ENCODE measurements at regions not wholly inside any gene's neighbourhood (a gene's known extent, or its start where the extent isn't known, plus 50 kb on each side); places are given as distances from the start of the nearest gene placed in this dataset.

GRCh38 chr13:72514146-72514545 is 213.3 kb downstream of the MZT1 start:
- no peak overlapping the region for H3K27ac Mint-ChIP-seq (ENCODE audit: unreplicated experiment)
- peaks cover 8% of the 10 kb centered on the region for H3K27me3 Mint-ChIP-seq (ENCODE audit: unreplicated experiment)
- no peak for TF ChIP-seq CTCF (IDR thresholded peaks at IDR 0.05)
- no peaks in the 10 kb centered on the region for H3K36me3 Mint-ChIP-seq (ENCODE audit: unreplicated experiment)
- DNase-seq (ENCODE audit: extremely low spot score, unreplicated experiment) = no peak
- H3K4me3 Mint-ChIP-seq (ENCODE audit: unreplicated experiment) = no peak overlapping the region
- H3K9me3 Mint-ChIP-seq (ENCODE audit: unreplicated experiment) = no peaks in the 10 kb centered on the region
- peaks cover 10% of the 10 kb centered on the region for H3K4me1 Mint-ChIP-seq (ENCODE audit: unreplicated experiment)

DNA sequence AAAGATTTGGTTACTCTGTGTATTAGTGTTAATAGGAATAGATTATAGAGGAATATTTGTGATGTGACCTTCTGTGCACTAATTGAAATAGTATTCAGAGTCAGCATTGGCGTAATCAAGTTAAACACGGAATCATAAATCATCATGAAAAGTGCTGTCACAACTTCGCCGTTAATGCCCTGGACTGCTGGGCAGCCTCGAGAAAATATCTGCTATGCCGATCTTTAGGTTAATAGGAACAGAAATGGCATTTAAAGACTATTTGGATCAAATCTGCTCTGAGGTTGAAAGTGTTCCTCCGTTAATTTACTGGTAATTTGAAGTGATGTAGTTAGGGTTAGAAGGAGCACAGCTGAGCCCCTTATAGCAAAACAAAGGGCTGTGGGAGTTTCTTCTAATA is 219.0 kb downstream of the MZT1 start:
- TF ChIP-seq CTCF (IDR thresholded peaks at IDR 0.05) = no peak
- H3K4me1 Mint-ChIP-seq (ENCODE audit: unreplicated experiment) = peaks cover 25% of the 10 kb centered on the region
- H3K36me3 Mint-ChIP-seq (ENCODE audit: unreplicated experiment) = no peaks in the 10 kb centered on the region
- no peak overlapping the region for H3K4me3 Mint-ChIP-seq (ENCODE audit: unreplicated experiment)
- H3K9me3 Mint-ChIP-seq (ENCODE audit: unreplicated experiment) = no peaks in the 10 kb centered on the region
- H3K27ac Mint-ChIP-seq (ENCODE audit: unreplicated experiment) = no peak overlapping the region
- DNase-seq (ENCODE audit: extremely low spot score, unreplicated experiment) = no peak
- H3K27me3 Mint-ChIP-seq (ENCODE audit: unreplicated experiment) = no peaks in the 10 kb centered on the region

DNA sequence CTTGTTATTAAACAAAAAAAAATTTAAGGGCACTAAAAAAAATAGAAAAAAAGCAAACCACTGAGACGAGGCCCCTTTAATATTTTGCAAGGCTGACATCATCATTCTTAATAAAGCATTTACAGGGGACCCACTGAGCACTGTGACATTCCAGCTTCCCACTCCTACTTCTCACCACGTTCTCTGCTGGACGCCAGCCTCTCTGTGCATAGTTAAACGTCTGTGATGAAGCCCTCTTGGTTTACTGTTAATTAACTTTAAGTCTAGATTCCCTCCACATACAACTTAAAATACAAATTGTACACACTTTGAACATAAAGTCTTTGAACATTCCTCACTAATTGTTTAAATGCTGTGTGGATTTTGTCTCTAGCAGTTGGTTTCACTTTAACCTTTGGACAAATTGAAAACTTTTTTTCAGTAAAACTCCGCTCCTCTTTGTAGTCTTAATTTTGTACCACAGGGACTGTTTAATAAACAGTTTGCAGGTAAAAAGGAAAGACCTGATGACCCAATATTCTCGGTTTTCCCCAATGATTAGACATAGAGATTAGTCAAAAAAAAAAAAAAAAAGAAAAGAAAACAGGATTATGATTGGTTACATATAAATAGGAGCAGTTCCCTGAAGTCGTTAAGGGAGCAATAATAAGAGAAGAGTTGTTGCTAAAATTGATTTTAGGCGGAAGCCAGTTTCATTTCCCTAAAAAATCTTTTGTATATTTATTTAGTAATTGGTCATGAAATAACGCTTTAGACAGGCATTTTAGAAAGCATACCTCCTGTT is 219.8 kb downstream of the MZT1 start:
- peaks cover 25% of the 10 kb centered on the region for H3K4me1 Mint-ChIP-seq (ENCODE audit: unreplicated experiment)

GRCh38 chr13:72506706-72507105 is 220.7 kb downstream of the MZT1 start:
- Mint-ChIP-seq H3K4me1 (ENCODE audit: unreplicated experiment) (peaks cover 25% of the 10 kb centered on the region), H3K36me3 (ENCODE audit: unreplicated experiment) (no peaks in the 10 kb centered on the region), H3K4me3 (ENCODE audit: unreplicated experiment) (no peak overlapping the region), H3K27me3 (ENCODE audit: unreplicated experiment) (no peaks in the 10 kb centered on the region), H3K27ac (ENCODE audit: unreplicated experiment) (no peak overlapping the region), H3K9me3 (ENCODE audit: unreplicated experiment) (no peaks in the 10 kb centered on the region)
- TF ChIP-seq CTCF (IDR thresholded peaks at IDR 0.05) = no peak
- DNase-seq (ENCODE audit: extremely low spot score, unreplicated experiment) = no peak

More for the DNA sequence above, 219.8 kb downstream of the MZT1 start:
- Mint-ChIP-seq H3K27ac (ENCODE audit: unreplicated experiment) (no peak overlapping the region), H3K36me3 (ENCODE audit: unreplicated experiment) (no peaks in the 10 kb centered on the region), H3K4me3 (ENCODE audit: unreplicated experiment) (peak overlapping the region; percentile 2), H3K9me3 (ENCODE audit: unreplicated experiment) (no peaks in the 10 kb centered on the region), H3K27me3 (ENCODE audit: unreplicated experiment) (no peaks in the 10 kb centered on the region)
- no peak for TF ChIP-seq CTCF (IDR thresholded peaks at IDR 0.05)
- no peak for DNase-seq (ENCODE audit: extremely low spot score, unreplicated experiment)

DNA sequence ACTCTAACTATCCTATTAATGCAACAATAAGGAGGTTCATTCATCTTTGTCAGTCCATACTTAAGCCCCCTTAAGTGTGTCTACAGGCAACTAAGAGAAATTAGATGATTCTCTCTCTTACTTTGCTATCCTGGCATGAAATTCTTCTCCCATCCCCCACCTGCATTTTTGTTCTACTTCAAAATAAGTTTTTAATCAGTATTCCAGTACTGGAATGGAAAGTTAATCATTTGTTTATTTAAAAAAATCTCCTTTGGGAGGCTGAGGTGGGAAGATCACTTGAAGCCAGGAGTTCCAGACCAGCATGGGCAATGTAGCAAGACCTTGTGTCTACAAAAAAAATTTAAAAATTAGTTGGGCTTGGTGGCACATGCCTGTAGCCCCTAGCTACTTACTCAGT is 222.1 kb downstream of the MZT1 start:
- H3K4me1 Mint-ChIP-seq (ENCODE audit: unreplicated experiment) = peaks cover 30% of the 10 kb centered on the region

More for the DNA sequence above, 222.1 kb downstream of the MZT1 start:
- Mint-ChIP-seq H3K27me3 (ENCODE audit: unreplicated experiment) (no peaks in the 10 kb centered on the region), H3K9me3 (ENCODE audit: unreplicated experiment) (no peaks in the 10 kb centered on the region), H3K27ac (ENCODE audit: unreplicated experiment) (no peak overlapping the region), H3K4me3 (ENCODE audit: unreplicated experiment) (no peak overlapping the region), H3K36me3 (ENCODE audit: unreplicated experiment) (no peaks in the 10 kb centered on the region)
- DNase-seq (ENCODE audit: extremely low spot score, unreplicated experiment) = no peak
- TF ChIP-seq CTCF (IDR thresholded peaks at IDR 0.05) = no peak

Measured in osteocyte (in vitro differentiated cells).